ENCODE measurements at regions not wholly inside any gene's neighbourhood (a gene's known extent, or its start where the extent isn't known, plus 50 kb on each side); places are given as distances from the start of the nearest gene placed in this dataset.

DNA sequence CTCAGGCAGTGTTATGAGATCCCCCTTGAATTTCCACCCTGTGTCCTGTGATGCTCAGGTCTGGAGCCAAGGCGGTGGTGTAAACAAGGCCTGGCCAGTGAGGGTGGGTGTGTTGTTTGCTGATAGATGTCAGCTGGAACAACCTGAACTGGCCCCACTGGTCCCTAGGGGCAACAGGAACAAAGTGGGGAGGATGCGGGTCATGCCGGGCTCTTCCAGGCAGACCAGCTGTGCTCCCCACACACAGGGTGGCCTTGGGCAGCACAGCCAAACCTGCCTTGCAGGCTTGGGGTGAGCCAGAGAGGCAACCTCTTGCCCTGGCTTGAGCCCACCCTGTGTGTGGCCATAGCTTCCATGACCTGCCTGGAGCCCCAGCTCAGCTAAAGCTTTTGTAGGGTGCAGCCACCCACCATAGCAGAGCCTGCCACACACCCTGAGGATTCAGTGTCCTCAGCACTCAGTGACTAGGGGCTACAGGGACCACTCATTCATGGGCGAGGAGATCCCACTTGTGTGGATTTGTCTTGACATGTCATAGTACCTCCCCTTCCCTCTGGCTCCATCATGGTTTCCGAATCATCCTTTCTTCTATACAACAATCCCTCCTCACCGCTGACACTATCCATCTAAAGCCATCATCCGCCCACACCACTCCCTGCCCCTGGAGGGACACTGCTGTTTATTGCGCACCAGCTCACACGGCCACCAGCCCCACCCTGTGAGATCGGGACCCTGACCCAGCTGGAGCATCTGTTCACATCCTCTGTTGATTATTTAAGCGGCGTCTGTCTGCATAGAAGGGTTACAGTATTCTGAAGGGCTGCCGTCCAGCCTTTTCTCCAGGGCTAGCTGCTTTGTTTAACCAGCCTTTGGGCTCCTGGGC, 268.8 kb downstream of the CYP26B1 start (continued):
- TF ChIP-seq, protein P1, sequence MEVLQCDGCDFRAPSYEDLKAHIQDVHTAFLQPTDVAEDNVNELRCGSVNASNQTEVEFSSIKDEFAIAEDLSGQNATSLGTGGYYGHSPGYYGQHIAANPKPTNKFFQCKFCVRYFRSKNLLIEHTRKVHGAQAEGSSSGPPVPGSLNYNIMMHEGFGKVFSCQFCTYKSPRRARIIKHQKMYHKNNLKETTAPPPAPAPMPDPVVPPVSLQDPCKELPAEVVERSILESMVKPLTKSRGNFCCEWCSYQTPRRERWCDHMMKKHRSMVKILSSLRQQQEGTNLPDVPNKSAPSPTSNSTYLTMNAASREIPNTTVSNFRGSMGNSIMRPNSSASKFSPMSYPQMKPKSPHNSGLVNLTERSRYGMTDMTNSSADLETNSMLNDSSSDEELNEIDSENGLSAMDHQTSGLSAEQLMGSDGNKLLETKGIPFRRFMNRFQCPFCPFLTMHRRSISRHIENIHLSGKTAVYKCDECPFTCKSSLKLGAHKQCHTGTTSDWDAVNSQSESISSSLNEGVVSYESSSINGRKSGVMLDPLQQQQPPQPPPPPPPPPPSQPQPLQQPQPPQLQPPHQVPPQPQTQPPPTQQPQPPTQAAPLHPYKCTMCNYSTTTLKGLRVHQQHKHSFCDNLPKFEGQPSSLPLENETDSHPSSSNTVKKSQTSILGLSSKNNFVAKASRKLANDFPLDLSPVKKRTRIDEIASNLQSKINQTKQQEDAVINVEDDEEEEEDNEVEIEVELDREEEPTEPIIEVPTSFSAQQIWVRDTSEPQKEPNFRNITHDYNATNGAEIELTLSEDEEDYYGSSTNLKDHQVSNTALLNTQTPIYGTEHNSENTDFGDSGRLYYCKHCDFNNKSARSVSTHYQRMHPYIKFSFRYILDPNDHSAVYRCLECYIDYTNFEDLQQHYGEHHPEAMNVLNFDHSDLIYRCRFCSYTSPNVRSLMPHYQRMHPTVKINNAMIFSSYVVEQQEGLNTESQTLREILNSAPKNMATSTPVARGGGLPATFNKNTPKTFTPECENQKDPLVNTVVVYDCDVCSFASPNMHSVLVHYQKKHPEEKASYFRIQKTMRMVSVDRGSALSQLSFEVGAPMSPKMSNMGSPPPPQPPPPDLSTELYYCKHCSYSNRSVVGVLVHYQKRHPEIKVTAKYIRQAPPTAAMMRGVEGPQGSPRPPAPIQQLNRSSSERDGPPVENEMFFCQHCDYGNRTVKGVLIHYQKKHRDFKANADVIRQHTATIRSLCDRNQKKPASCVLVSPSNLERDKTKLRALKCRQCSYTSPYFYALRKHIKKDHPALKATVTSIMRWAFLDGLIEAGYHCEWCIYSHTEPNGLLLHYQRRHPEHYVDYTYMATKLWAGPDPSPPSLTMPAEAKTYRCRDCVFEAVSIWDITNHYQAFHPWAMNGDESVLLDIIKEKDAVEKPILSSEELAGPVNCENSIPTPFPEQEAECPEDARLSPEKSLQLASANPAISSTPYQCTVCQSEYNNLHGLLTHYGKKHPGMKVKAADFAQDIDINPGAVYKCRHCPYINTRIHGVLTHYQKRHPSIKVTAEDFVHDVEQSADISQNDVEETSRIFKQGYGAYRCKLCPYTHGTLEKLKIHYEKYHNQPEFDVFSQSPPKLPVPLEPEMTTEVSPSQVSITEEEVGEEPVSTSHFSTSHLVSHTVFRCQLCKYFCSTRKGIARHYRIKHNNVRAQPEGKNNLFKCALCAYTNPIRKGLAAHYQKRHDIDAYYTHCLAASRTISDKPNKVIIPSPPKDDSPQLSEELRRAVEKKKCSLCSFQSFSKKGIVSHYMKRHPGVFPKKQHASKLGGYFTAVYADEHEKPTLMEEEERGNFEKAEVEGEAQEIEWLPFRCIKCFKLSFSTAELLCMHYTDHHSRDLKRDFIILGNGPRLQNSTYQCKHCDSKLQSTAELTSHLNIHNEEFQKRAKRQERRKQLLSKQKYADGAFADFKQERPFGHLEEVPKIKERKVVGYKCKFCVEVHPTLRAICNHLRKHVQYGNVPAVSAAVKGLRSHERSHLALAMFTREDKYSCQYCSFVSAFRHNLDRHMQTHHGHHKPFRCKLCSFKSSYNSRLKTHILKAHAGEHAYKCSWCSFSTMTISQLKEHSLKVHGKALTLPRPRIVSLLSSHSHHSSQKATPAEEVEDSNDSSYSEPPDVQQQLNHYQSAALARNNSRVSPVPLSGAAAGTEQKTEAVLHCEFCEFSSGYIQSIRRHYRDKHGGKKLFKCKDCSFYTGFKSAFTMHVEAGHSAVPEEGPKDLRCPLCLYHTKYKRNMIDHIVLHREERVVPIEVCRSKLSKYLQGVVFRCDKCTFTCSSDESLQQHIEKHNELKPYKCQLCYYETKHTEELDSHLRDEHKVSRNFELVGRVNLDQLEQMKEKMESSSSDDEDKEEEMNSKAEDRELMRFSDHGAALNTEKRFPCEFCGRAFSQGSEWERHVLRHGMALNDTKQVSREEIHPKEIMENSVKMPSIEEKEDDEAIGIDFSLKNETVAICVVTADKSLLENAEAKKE (CRISPR knock-in tag; IDR thresholded peaks at IDR 0.05) = no peak
- no peak for TF ChIP-seq ZNF114 (CRISPR knock-in tag; IDR thresholded peaks at IDR 0.05)
- TF ChIP-seq POLR2AphosphoS5 (IDR thresholded peaks at IDR 0.05; ENCODE audit: low read depth) = no peak

DNA sequence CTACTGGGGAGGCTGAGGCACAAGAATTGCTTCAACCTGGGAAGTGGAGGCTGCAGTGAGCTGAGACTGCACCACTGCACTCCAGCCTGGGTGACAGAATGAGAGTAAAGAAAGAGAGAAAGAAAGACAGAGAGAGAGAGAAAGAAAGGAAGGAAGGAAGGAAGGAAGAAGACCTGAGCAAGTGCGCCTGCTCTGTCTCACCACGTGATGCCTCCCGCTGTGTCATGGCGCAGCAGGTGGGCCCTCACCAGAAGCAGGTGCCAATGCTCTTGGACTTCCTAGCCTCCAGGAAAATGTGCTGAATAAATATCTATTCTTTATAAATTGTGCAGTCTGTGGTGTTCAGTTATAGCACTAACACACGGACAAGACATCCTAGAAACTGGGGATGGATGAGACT, 270.0 kb downstream of the CYP26B1 start:
- no peak for DNase-seq (ENCODE audit: low spot score)
- TF ChIP-seq, protein P2, sequence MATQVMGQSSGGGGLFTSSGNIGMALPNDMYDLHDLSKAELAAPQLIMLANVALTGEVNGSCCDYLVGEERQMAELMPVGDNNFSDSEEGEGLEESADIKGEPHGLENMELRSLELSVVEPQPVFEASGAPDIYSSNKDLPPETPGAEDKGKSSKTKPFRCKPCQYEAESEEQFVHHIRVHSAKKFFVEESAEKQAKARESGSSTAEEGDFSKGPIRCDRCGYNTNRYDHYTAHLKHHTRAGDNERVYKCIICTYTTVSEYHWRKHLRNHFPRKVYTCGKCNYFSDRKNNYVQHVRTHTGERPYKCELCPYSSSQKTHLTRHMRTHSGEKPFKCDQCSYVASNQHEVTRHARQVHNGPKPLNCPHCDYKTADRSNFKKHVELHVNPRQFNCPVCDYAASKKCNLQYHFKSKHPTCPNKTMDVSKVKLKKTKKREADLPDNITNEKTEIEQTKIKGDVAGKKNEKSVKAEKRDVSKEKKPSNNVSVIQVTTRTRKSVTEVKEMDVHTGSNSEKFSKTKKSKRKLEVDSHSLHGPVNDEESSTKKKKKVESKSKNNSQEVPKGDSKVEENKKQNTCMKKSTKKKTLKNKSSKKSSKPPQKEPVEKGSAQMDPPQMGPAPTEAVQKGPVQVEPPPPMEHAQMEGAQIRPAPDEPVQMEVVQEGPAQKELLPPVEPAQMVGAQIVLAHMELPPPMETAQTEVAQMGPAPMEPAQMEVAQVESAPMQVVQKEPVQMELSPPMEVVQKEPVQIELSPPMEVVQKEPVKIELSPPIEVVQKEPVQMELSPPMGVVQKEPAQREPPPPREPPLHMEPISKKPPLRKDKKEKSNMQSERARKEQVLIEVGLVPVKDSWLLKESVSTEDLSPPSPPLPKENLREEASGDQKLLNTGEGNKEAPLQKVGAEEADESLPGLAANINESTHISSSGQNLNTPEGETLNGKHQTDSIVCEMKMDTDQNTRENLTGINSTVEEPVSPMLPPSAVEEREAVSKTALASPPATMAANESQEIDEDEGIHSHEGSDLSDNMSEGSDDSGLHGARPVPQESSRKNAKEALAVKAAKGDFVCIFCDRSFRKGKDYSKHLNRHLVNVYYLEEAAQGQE (IDR thresholded peaks at IDR 0.05; ENCODE audit: unreplicated experiment) = no peak
- TF ChIP-seq, protein P3, sequence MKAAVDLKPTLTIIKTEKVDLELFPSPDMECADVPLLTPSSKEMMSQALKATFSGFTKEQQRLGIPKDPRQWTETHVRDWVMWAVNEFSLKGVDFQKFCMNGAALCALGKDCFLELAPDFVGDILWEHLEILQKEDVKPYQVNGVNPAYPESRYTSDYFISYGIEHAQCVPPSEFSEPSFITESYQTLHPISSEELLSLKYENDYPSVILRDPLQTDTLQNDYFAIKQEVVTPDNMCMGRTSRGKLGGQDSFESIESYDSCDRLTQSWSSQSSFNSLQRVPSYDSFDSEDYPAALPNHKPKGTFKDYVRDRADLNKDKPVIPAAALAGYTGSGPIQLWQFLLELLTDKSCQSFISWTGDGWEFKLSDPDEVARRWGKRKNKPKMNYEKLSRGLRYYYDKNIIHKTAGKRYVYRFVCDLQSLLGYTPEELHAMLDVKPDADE (IDR thresholded peaks at IDR 0.05) = no peak
- TF ChIP-seq, protein P4, sequence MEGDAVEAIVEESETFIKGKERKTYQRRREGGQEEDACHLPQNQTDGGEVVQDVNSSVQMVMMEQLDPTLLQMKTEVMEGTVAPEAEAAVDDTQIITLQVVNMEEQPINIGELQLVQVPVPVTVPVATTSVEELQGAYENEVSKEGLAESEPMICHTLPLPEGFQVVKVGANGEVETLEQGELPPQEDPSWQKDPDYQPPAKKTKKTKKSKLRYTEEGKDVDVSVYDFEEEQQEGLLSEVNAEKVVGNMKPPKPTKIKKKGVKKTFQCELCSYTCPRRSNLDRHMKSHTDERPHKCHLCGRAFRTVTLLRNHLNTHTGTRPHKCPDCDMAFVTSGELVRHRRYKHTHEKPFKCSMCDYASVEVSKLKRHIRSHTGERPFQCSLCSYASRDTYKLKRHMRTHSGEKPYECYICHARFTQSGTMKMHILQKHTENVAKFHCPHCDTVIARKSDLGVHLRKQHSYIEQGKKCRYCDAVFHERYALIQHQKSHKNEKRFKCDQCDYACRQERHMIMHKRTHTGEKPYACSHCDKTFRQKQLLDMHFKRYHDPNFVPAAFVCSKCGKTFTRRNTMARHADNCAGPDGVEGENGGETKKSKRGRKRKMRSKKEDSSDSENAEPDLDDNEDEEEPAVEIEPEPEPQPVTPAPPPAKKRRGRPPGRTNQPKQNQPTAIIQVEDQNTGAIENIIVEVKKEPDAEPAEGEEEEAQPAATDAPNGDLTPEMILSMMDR (conservative IDR thresholded peaks at IDR 0.05; ENCODE audit: low read depth in 2 of 2) = no peak
- TF ChIP-seq CREB1 (CRISPR knock-in tag; IDR thresholded peaks at IDR 0.05; ENCODE audit: low read depth) (no peak), POLR2AphosphoS5 (IDR thresholded peaks at IDR 0.05; ENCODE audit: low read depth) (no peak), EZH2phosphoT487 (IDR thresholded peaks at IDR 0.05; ENCODE audit: unreplicated experiment) (no peak), JUNB (IDR thresholded peaks at IDR 0.05; ENCODE audit: unreplicated experiment) (no peak), STAT1 (IDR thresholded peaks at IDR 0.05; ENCODE audit: unreplicated experiment) (no peak)

More for the DNA sequence above, 270.0 kb downstream of the CYP26B1 start:
- no peak overlapping the region for H3K4me3 Mint-ChIP-seq
- no peaks in the 10 kb centered on the region for H3K27me3 ChIP-seq (ENCODE audit: insufficient read depth)
- H2AFZ ChIP-seq = no peak overlapping the region
- H3K79me2 ChIP-seq (replicated peaks; ENCODE audit: insufficient read depth) = no peaks in the 10 kb centered on the region
- H3K9me2 ChIP-seq (ENCODE audit: insufficient read depth) = no peaks in the 10 kb centered on the region
- H3K27ac Mint-ChIP-seq = no peak overlapping the region
- H3K4me2 ChIP-seq = no peak overlapping the region
- H3K4me1 ChIP-seq (ENCODE audit: insufficient read depth) = no peaks in the 10 kb centered on the region
- H3K9me3 Mint-ChIP-seq = no peaks in the 10 kb centered on the region; the same call in 1 of the 3 replicates
- no peaks in the 10 kb centered on the region; the same call in 2 of the 3 replicates for H3K4me1 Mint-ChIP-seq
- no peak overlapping the region for H3K4me3 ChIP-seq
- no peaks in the 10 kb centered on the region for H3K36me3 ChIP-seq (ENCODE audit: insufficient read depth)
- H3K36me3 Mint-ChIP-seq (ENCODE audit: low read depth) = no peaks in the 10 kb centered on the region
- H4K20me1 ChIP-seq (replicated peaks; ENCODE audit: insufficient read depth) = no peaks in the 10 kb centered on the region
- no peak for ATAC-seq
- no peak overlapping the region for H3K27ac ChIP-seq (ENCODE audit: low read depth)
- peaks cover 3% of the 10 kb centered on the region for H3K27me3 Mint-ChIP-seq (ENCODE audit: insufficient read depth, low read depth, poor library complexity)
- H3F3A ChIP-seq (replicated peaks; ENCODE audit: low read depth) = no peaks in the 10 kb centered on the region
